ENCODE measurements at regions not wholly inside any gene's neighbourhood (a gene's known extent, or its start where the extent isn't known, plus 50 kb on each side); places are given as distances from the start of the nearest gene placed in this dataset.

DNA sequence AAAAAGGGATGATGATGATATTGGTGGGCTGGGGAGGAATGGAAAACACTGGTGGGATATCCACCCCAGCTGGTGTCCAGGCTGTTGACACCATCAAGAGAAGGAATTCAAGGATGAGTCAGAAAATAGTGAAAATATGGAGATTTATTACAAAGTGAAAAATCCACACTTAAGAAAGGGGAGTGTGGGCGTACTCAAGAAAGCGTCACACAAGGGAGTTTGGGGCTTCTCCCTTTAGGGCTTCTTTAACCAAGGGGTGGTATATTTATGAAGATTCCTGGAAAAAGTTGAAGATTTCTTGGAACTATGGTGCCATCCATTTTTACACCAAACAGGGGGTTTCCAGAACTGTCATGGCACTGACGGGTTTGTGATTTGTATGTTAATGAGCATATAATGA is 63.1 kb upstream of the ARID2 start:
- no peak overlapping the region for H3K27ac ChIP-seq (ENCODE audit: low read length)
- no peak overlapping the region for H3K4me2 ChIP-seq (ENCODE audit: low read length)
- TF ChIP-seq EP300 (conservative IDR thresholded peaks at IDR 0.05; ENCODE audit: poor library complexity, severe bottlenecking) (no peak), TAF1 (IDR thresholded peaks at IDR 0.05; ENCODE audit: low read depth) (no peak), POLR2AphosphoS5 (IDR thresholded peaks at IDR 0.05) (no peak), EZH2 (IDR thresholded peaks at IDR 0.05; ENCODE audit: borderline replicate concordance, insufficient read depth, low read length, poor library complexity, severe bottlenecking) (no peak), RAD21 (conservative IDR thresholded peaks at IDR 0.05) (no peak), SMC3 (conservative IDR thresholded peaks at IDR 0.05; ENCODE audit: poor library complexity) (no peak), MXI1 (conservative IDR thresholded peaks at IDR 0.05; ENCODE audit: poor library complexity, severe bottlenecking) (no peak)
- TF ChIP-seq, protein P1, sequence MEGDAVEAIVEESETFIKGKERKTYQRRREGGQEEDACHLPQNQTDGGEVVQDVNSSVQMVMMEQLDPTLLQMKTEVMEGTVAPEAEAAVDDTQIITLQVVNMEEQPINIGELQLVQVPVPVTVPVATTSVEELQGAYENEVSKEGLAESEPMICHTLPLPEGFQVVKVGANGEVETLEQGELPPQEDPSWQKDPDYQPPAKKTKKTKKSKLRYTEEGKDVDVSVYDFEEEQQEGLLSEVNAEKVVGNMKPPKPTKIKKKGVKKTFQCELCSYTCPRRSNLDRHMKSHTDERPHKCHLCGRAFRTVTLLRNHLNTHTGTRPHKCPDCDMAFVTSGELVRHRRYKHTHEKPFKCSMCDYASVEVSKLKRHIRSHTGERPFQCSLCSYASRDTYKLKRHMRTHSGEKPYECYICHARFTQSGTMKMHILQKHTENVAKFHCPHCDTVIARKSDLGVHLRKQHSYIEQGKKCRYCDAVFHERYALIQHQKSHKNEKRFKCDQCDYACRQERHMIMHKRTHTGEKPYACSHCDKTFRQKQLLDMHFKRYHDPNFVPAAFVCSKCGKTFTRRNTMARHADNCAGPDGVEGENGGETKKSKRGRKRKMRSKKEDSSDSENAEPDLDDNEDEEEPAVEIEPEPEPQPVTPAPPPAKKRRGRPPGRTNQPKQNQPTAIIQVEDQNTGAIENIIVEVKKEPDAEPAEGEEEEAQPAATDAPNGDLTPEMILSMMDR (IDR thresholded peaks at IDR 0.05; ENCODE audit: poor library complexity, severe bottlenecking) = no peak
- TF ChIP-seq, protein P2, sequence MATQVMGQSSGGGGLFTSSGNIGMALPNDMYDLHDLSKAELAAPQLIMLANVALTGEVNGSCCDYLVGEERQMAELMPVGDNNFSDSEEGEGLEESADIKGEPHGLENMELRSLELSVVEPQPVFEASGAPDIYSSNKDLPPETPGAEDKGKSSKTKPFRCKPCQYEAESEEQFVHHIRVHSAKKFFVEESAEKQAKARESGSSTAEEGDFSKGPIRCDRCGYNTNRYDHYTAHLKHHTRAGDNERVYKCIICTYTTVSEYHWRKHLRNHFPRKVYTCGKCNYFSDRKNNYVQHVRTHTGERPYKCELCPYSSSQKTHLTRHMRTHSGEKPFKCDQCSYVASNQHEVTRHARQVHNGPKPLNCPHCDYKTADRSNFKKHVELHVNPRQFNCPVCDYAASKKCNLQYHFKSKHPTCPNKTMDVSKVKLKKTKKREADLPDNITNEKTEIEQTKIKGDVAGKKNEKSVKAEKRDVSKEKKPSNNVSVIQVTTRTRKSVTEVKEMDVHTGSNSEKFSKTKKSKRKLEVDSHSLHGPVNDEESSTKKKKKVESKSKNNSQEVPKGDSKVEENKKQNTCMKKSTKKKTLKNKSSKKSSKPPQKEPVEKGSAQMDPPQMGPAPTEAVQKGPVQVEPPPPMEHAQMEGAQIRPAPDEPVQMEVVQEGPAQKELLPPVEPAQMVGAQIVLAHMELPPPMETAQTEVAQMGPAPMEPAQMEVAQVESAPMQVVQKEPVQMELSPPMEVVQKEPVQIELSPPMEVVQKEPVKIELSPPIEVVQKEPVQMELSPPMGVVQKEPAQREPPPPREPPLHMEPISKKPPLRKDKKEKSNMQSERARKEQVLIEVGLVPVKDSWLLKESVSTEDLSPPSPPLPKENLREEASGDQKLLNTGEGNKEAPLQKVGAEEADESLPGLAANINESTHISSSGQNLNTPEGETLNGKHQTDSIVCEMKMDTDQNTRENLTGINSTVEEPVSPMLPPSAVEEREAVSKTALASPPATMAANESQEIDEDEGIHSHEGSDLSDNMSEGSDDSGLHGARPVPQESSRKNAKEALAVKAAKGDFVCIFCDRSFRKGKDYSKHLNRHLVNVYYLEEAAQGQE (IDR thresholded peaks at IDR 0.05; ENCODE audit: borderline replicate concordance) = no peak

DNA sequence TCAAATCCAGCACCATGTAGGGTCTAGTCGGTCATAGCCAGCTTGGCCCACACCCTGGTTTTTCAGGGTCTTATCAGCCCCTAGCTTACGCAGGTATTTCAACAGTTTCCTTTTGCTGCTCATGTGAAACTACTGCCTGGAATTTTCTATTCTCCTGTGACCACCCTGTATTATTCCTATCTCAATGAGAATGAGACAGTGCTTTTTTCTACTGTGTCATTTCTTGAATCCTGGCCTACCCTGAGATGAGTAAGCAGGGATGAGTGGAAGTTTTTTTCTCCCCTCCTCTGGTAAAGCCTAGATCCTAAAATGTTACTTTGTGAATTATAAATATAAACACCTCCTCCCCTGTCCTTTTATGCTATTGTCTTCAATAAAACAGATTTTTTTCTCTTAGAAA is 62.7 kb upstream of the ARID2 start:
- Histone ChIP-seq H3K4me2 (ENCODE audit: low read length) (no peak overlapping the region), H3K27me3 (ENCODE audit: insufficient read depth, low read depth, low read length) (no peaks in the 10 kb centered on the region), H3F3A (ENCODE audit: insufficient read depth, low read length, poor library complexity, severe bottlenecking) (no peaks in the 10 kb centered on the region), H4K20me1 (ENCODE audit: insufficient read depth) (no peaks in the 10 kb centered on the region), H3K4me3 (ENCODE audit: low read length) (no peak overlapping the region), H3K27ac (ENCODE audit: low read length) (no peak overlapping the region), H3K36me3 (ENCODE audit: insufficient read depth, low read length) (no peaks in the 10 kb centered on the region), H3K79me2 (replicated peaks; ENCODE audit: insufficient read depth, low read length) (no peaks in the 10 kb centered on the region), H3K9me2 (ENCODE audit: insufficient read depth, low read length) (no peaks in the 10 kb centered on the region), H3K9ac (ENCODE audit: low read length) (no peak overlapping the region), H2AFZ (ENCODE audit: low read depth, low read length) (no peak overlapping the region), H3K9me3 (ENCODE audit: low read length) (no peaks in the 10 kb centered on the region)
- TF ChIP-seq EZH2 (IDR thresholded peaks at IDR 0.05; ENCODE audit: borderline replicate concordance, insufficient read depth, low read length, poor library complexity, severe bottlenecking) (no peak), RAD21 (conservative IDR thresholded peaks at IDR 0.05) (no peak), EP300 (conservative IDR thresholded peaks at IDR 0.05; ENCODE audit: poor library complexity, severe bottlenecking) (no peak), MXI1 (conservative IDR thresholded peaks at IDR 0.05; ENCODE audit: poor library complexity, severe bottlenecking) (no peak), SMC3 (conservative IDR thresholded peaks at IDR 0.05; ENCODE audit: poor library complexity) (no peak), TAF1 (IDR thresholded peaks at IDR 0.05; ENCODE audit: low read depth) (no peak), POLR2AphosphoS5 (IDR thresholded peaks at IDR 0.05) (no peak)
- TF ChIP-seq, protein P1 (IDR thresholded peaks at IDR 0.05; ENCODE audit: poor library complexity, severe bottlenecking) = no peak
- TF ChIP-seq, protein P2 (IDR thresholded peaks at IDR 0.05; ENCODE audit: borderline replicate concordance) = no peak

More for the DNA sequence above, 63.1 kb upstream of the ARID2 start:
- Histone ChIP-seq H2AFZ (ENCODE audit: low read depth, low read length) (no peak overlapping the region), H3K9me2 (ENCODE audit: insufficient read depth, low read length) (no peaks in the 10 kb centered on the region), H4K20me1 (ENCODE audit: insufficient read depth) (no peaks in the 10 kb centered on the region), H3K36me3 (ENCODE audit: insufficient read depth, low read length) (no peaks in the 10 kb centered on the region), H3K79me2 (replicated peaks; ENCODE audit: insufficient read depth, low read length) (no peaks in the 10 kb centered on the region), H3K9me3 (ENCODE audit: low read length) (no peaks in the 10 kb centered on the region), H3K27me3 (ENCODE audit: insufficient read depth, low read depth, low read length) (no peaks in the 10 kb centered on the region), H3K4me3 (ENCODE audit: low read length) (no peak overlapping the region), H3F3A (ENCODE audit: insufficient read depth, low read length, poor library complexity, severe bottlenecking) (no peaks in the 10 kb centered on the region), H3K9ac (ENCODE audit: low read length) (no peak overlapping the region)

Data from neural cell (in vitro differentiated cells).